GM18861 (cell line): ENCODE measurements at regions not wholly inside any gene's neighbourhood (a gene's known extent, or its start where the extent isn't known, plus 50 kb on each side); places are given as distances from the start of the nearest gene placed in this dataset.

Experiments
- ATAC-seq: cut with Tn5 transposase; IDR thresholded peaks from one replicate; pipeline ENCODE4 v1.9.1; 2021; ENCODE audit not compliant: unreplicated experiment

- ATAC-seq, result no peak
Measured at GRCh38 chr11:92890846-92891245, 78.6 kb upstream of the MTNR1B start.

DNA sequence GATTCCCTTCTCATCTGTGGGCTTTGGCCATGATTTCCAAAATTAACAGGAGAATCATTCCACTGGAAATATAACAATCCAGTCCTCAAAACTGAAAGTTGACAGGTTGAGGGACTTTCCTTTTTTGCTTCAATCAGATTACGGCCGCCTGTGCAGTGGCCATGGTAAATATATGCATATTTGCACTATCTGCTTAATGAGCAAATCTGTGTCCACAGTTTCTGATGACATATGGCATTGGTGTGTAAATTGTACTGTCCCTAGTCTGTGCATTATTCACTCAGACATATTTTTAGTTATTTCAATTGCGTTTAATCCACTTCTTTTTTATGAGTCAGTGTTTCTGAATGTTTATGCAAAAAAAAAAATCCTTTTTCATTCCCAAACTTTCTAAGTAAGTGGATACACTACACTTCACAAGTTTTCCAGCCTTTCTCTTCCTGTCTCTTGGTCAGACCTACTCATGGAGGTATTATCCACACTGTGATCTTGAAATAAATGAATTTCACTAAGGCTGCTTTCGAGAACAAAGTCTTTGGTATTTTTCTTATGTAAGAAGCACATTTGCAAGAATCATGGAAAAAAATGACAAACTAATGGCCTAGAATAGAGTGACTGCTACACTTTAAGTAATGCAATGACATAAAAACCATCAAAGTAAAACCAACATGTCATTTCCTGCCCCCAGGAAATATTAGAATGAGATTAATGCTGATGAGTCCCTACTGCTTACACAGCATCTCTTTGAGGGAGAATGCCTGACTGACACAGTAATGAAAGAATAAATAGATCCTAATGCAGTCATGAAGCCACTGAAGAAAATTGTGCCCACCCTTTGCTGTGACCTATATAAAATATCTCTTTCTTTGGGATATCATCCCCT, 76.4 kb upstream of the MTNR1B start:
- ATAC-seq, result no peak

GRCh38 chr11:92894197-92894596, 75.3 kb upstream of the MTNR1B start:
- no peak for ATAC-seq

DNA sequence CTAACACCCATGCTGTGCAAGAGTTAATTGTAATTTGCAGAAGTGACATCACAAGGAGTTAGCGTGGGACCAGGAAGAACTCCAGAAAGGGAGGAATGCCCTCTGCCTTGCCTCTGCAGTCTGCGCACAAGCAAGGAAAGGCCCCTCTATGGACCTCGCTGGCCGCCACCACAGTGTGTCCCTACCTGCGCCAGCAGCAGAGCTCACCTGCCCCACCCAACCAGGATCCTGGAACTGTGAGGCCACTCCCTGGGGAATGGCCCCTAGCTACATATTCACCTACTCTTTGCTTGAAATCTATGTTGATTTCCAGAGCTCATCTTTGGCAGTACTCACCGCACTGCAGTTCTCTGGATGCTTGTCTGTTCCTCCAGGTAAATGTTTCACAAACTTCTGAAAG, 72.0 kb upstream of the MTNR1B start:
- no peak for ATAC-seq

DNA sequence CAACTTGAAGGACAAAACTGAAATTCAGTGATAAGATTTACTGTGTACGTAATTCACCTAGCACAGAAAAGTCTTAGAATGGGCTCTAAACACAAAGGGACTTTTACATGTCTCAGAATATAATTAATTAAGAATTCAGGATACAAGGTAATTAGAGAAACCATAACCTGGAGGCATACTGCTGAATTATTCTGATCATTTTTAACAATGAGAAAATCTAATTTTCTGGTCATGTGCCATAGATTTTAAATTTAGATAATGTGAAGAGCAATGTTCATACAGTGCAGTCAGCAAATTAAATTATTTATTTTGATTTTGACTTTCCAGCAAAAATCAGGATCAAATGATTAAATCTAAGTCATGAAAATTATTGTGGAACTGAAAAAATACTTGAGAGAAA, 67.0 kb upstream of the MTNR1B start:
- ATAC-seq, result no peak

GRCh38 chr11:92907671-92908070, 61.8 kb upstream of the MTNR1B start:
- ATAC-seq, result no peak

DNA sequence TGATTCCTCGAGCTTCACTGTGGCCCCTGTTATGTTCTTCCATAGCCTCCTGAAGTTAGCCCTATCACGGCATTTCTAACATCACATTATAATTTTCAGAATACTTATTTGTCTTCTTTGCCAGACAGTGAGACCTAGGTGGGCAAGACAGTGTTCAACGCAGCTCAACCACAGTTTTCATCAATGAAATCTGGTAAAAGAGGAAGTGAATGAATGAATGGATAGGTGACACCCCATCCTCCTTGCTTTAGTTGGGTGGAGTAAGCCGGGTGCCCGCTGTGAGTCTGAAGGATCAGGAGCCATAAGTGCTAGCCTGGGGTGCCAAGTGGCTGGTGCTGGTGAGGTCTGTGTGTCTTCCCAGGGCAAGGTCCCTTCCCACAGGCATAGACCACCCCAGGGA, 60.2 kb upstream of the MTNR1B start:
- no peak for ATAC-seq

- ATAC-seq, result no peak
Measured at GRCh38 chr11:92911478-92911877, 58.0 kb upstream of the MTNR1B start.

DNA sequence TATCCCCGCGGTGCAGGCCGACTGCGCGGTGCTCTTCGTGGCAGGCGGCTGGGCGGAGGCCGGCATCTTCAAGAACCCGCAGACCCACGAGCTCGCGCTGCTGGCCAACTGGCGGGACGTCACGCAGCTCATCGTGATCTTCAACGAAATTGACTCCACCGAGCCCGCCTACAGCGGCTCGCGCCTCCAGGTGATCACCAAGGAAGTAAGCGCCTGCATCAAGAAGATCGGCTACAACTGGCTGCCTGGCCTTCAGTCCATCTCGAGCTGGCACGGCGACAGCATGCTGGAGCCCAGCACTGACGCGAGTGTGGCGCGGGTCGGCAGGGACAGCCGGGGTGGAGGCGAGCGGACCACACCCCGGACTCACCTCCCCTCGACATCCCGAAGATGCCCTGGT, 53.9 kb upstream of the MTNR1B start:
- ATAC-seq, result no peak

- no peak for ATAC-seq
Measured at GRCh38 chr11:92916299-92916698, 53.2 kb upstream of the MTNR1B start.

DNA sequence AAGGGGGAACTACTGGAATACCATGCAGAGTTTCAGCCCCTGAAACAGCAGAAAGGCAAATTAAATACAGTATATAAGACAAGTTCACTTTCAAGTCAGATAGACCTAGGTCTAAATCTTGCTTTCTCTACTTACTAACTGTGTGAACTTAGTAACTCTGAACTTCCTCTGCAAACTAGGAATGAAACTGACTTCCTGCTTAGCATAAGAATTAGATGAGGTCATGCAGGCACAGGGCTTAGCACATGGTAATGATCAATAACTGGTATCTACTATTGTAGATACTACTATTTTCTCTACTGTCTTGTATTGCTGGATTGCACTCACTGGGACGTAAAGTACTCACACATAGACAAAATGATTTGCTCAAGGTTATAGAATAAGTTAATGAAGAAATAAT, 51.5 kb upstream of the MTNR1B start:
- no peak for ATAC-seq

DNA sequence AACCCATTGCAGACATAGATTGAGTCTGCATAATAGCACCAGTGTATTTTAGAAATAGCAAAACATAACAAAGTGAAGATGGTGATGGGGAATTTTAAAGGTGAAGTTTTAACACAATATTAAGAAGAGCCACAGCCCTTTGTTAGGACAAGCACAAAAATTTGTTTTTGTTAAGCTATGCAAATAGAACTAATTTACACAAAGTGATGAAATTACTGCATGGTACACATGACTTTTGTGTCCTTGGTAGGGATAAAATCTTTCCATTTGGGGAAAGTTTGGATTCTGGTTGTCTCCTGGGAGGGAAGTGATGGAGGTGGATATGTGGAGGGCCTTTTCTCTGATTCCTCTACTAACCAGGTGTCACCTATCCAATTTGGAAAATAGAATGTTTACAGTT, 50.4 kb upstream of the MTNR1B start:
- no peak for ATAC-seq
